HEK293 (cell line): ENCODE measurements at regions not wholly inside any gene's neighbourhood (a gene's known extent, or its start where the extent isn't known, plus 50 kb on each side); places are given as distances from the start of the nearest gene placed in this dataset.

Source experiments
- CTCF ChIA-PET: fragments of 350-600 bp; formaldehyde crosslinking; extraction: SDS; loops from one replicate; lab custom pipeline; 2021; ENCODE audit warnings: antibody characterized with exemption; lab: Yijun Ruan, JAX
- POLR2A ChIA-PET: fragments of 300-600 bp; formaldehyde crosslinking; extraction: SDS; loops from one replicate; lab custom pipeline; 2020; ENCODE audit warnings: antibody characterized with exemption, inconsistent platforms; lab: Yijun Ruan, JAX
- H3K27ac ChIP-seq: fragments of 200-500 bp; sonication (Bioruptor generic); 2 replicates; pipeline ENCODE4 v1.5.1; 2014; ENCODE audit warnings: low read depth, low read length, control low read depth, inconsistent platforms; ENCODE audit errors: extremely low read depth
- H3K36me3 ChIP-seq, 2 experiments: fragments of 200-500 bp in 1 of 2; sonication (Bioruptor generic) in 1 of 2; 1 replicate in 1 of 2; 2 replicates in 1 of 2; pipeline ENCODE4 v1.5.1; 2014 to 2017; ENCODE audit warnings: inconsistent platforms in 2 of 2, low read length in 2 of 2; ENCODE audit not compliant: control insufficient read depth in 2 of 2, insufficient read depth in 1 of 2
- H3K4me1 ChIP-seq: fragments of 200-500 bp; sonication (Bioruptor generic); 2 replicates; pipeline ENCODE4 v1.5.1; 2014; ENCODE audit warnings: mild to moderate bottlenecking, low read length, inconsistent platforms; ENCODE audit not compliant: control insufficient read depth, insufficient read depth
- H3K4me3 ChIP-seq: 2 replicates; pipeline ENCODE4 v1.5.1; 2011; ENCODE audit warnings: low read depth, mild to moderate bottlenecking, control low read depth, low read length, moderate library complexity
- H3K9me3 ChIP-seq: fragments of 200-500 bp; sonication (Bioruptor generic); 2 replicates; pipeline ENCODE4 v1.5.1; 2014; ENCODE audit warnings: low read depth, low read length, inconsistent platforms; ENCODE audit not compliant: control insufficient read depth, insufficient read depth
- EGR2 ChIP-seq: fragments of 450-650 bp; formaldehyde crosslinking; IDR thresholded peaks from 2 replicates; pipeline ENCODE4 v1.5.1; 2016; ENCODE audit warnings: low read depth, missing biosample characterization, missing genetic modification characterization
- IKZF3 ChIP-seq: fragments of 450-650 bp; IDR thresholded peaks from 2 replicates; pipeline ENCODE4 v1.5.0; 2018; ENCODE audit warnings: missing biosample characterization, mild to moderate bottlenecking, missing genetic modification characterization, moderate library complexity
- MZF1 ChIP-seq: fragments of 450-650 bp; formaldehyde crosslinking; IDR thresholded peaks from 2 replicates; pipeline ENCODE4 v1.5.1; 2017; ENCODE audit warnings: missing biosample characterization, missing genetic modification characterization, borderline replicate concordance
- RBAK ChIP-seq: fragments of 450-650 bp; formaldehyde crosslinking; IDR thresholded peaks from 2 replicates; pipeline ENCODE4 v1.5.1; 2016; ENCODE audit warnings: missing biosample characterization, missing genetic modification characterization
- ZBTB17 ChIP-seq: fragments of 450-650 bp; formaldehyde crosslinking; IDR thresholded peaks from 2 replicates; pipeline ENCODE4 v1.5.1; 2016; ENCODE audit warnings: missing biosample characterization, missing genetic modification characterization
- ZNF112 ChIP-seq: fragments of 450-650 bp; formaldehyde crosslinking; IDR thresholded peaks from 2 replicates; pipeline ENCODE4 v1.5.0; 2017; ENCODE audit warnings: missing biosample characterization, missing genetic modification characterization
- ZNF121 ChIP-seq: fragments of 450-650 bp; formaldehyde crosslinking; IDR thresholded peaks from 2 replicates; pipeline ENCODE4 v1.5.1; 2016; ENCODE audit warnings: missing biosample characterization, missing genetic modification characterization
- ZNF18 ChIP-seq: fragments of 450-650 bp; formaldehyde crosslinking; IDR thresholded peaks from 2 replicates; pipeline ENCODE4 v1.5.1; 2016; ENCODE audit warnings: missing biosample characterization, missing genetic modification characterization
- ZNF202 ChIP-seq: fragments of 450-650 bp; formaldehyde crosslinking; IDR thresholded peaks from 2 replicates; pipeline ENCODE4 v1.5.1; 2016; ENCODE audit warnings: missing biosample characterization, missing genetic modification characterization, borderline replicate concordance
- ZNF211 ChIP-seq: fragments of 450-650 bp; formaldehyde crosslinking; IDR thresholded peaks from 2 replicates; pipeline ENCODE4 v1.5.1; 2016; ENCODE audit warnings: low read depth, missing biosample characterization, missing genetic modification characterization
- ZNF24 ChIP-seq: fragments of 450-650 bp; formaldehyde crosslinking; IDR thresholded peaks from 2 replicates; pipeline ENCODE4 v1.5.1; 2016; ENCODE audit warnings: missing biosample characterization, missing genetic modification characterization
- ZNF335 ChIP-seq: fragments of 450-650 bp; formaldehyde crosslinking; conservative IDR thresholded peaks from 2 replicates; pipeline ENCODE4 v1.5.1; 2016; ENCODE audit warnings: missing biosample characterization, missing genetic modification characterization
- ZNF394 ChIP-seq: fragments of 450-650 bp; formaldehyde crosslinking; IDR thresholded peaks from 2 replicates; pipeline ENCODE4 v1.5.1; 2016; ENCODE audit warnings: missing biosample characterization, missing genetic modification characterization, mild to moderate bottlenecking, moderate library complexity, borderline replicate concordance
- ZNF404 ChIP-seq: fragments of 450-650 bp; formaldehyde crosslinking; IDR thresholded peaks from 2 replicates; pipeline ENCODE4 v1.5.1; 2017; ENCODE audit warnings: missing biosample characterization, missing genetic modification characterization
- ZNF473 ChIP-seq: fragments of 450-650 bp; formaldehyde crosslinking; IDR thresholded peaks from 2 replicates; pipeline ENCODE4 v1.5.1; 2017; ENCODE audit warnings: missing biosample characterization, missing genetic modification characterization
- ZNF501 ChIP-seq: fragments of 450-650 bp; formaldehyde crosslinking; IDR thresholded peaks from 2 replicates; pipeline ENCODE4 v1.5.1; 2016; ENCODE audit warnings: missing biosample characterization, missing genetic modification characterization
- ZNF521 ChIP-seq: fragments of 450-650 bp; formaldehyde crosslinking; IDR thresholded peaks from 2 replicates; pipeline ENCODE4 v1.5.1; 2017; ENCODE audit warnings: missing biosample characterization, mild to moderate bottlenecking, missing genetic modification characterization
- ZNF600 ChIP-seq: fragments of 450-650 bp; formaldehyde crosslinking; IDR thresholded peaks from 2 replicates; pipeline ENCODE4 v1.5.1; 2016; ENCODE audit warnings: missing biosample characterization, missing genetic modification characterization
- ZNF623 ChIP-seq: fragments of 450-650 bp; formaldehyde crosslinking; IDR thresholded peaks from 2 replicates; pipeline ENCODE4 v1.5.1; 2016; ENCODE audit warnings: missing biosample characterization, missing genetic modification characterization
- ZNF624 ChIP-seq: fragments of 450-650 bp; formaldehyde crosslinking; IDR thresholded peaks from 2 replicates; pipeline ENCODE4 v1.5.1; 2017; ENCODE audit warnings: missing biosample characterization, missing genetic modification characterization
- ZNF654 ChIP-seq: fragments of 450-650 bp; formaldehyde crosslinking; IDR thresholded peaks from 2 replicates; pipeline ENCODE4 v1.5.1; 2016; ENCODE audit warnings: low read depth, missing biosample characterization, missing genetic modification characterization
- ZNF76 ChIP-seq: fragments of 450-650 bp; formaldehyde crosslinking; IDR thresholded peaks from 2 replicates; pipeline ENCODE4; 2016; ENCODE audit warnings: low read depth, missing biosample characterization, missing genetic modification characterization, borderline replicate concordance
- ZSCAN5A ChIP-seq: fragments of 450-650 bp; formaldehyde crosslinking; IDR thresholded peaks from 2 replicates; pipeline ENCODE4 v1.5.1; 2016; ENCODE audit warnings: missing biosample characterization, missing genetic modification characterization
- TF ChIP-seq, protein P1 (sequence below): fragments of 450-650 bp; formaldehyde crosslinking; IDR thresholded peaks from 2 replicates; pipeline ENCODE4 v1.5.1; 2016; ENCODE audit warnings: missing biosample characterization, missing genetic modification characterization
- TF ChIP-seq, protein P2 (sequence below): fragments of 450-650 bp; formaldehyde crosslinking; IDR thresholded peaks from 2 replicates; pipeline ENCODE4 v1.5.1; 2017; ENCODE audit warnings: missing biosample characterization, missing genetic modification characterization
- TF ChIP-seq, protein P3 (sequence below): fragments of 450-650 bp; formaldehyde crosslinking; IDR thresholded peaks from 2 replicates; pipeline ENCODE4 v1.5.1; 2016; ENCODE audit warnings: missing biosample characterization, missing genetic modification characterization

DNA sequence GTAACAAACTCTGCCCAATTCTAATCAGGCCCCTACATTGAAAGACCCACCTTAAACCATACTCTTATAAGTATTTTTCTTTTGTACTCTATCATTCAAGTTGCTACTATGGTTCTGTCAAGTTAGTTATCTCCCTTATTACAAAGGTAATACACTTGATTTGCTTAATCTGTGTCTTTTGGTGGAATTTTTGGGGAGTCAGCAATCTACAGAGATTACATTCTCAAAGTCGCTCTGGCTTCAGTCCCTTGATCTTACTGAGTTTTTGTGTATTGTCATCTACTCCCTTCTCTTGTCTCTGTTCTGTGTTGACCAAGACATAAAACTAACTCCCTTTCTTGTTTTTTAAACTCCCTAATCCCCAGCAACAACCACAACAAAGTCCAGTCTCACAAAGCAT lies 353.1 kb downstream of the LRIG3 start:
- POLR2A ChIA-PET, result no interaction called here
- Histone ChIP-seq H3K4me1 (no peaks in the 10 kb centered on the region), H3K36me3 (no peaks in the 10 kb centered on the region), H3K4me3 (no peak overlapping the region), H3K27ac (no peak overlapping the region), H3K9me3 (no peaks in the 10 kb centered on the region)
- TF ChIP-seq ZNF202 (tag by site-specific recombination), result no peak
- no peak for TF ChIP-seq ZNF76 (tag by site-specific recombination)
- TF ChIP-seq ZNF18 (tag by site-specific recombination), result no peak
- TF ChIP-seq ZNF24, result no peak
- no peak for TF ChIP-seq ZNF404 (tag by site-specific recombination)
- no peak for TF ChIP-seq EGR2 (tag by site-specific recombination)
- TF ChIP-seq, protein P1, sequence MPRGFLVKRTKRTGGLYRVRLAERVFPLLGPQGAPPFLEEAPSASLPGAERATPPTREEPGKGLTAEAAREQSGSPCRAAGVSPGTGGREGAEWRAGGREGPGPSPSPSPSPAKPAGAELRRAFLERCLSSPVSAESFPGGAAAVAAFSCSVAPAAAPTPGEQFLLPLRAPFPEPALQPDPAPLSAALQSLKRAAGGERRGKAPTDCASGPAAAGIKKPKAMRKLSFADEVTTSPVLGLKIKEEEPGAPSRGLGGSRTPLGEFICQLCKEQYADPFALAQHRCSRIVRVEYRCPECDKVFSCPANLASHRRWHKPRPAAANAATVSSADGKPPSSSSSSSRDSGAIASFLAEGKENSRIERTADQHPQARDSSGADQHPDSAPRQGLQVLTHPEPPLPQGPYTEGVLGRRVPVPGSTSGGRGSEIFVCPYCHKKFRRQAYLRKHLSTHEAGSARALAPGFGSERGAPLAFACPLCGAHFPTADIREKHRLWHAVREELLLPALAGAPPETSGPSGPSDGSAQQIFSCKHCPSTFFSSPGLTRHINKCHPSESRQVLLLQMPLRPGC (tag by site-specific recombination), result no peak
- TF ChIP-seq, all 188 proteins: peak for 0
- CTCF ChIA-PET, result no interaction called here

- CTCF ChIA-PET, result interaction anchor here (0.6 kb wide), 1 partner anchor 23 kb away, joined by 7 read pairs; no protein-coding TSS in a partner anchor
- Histone ChIP-seq H3K36me3 (no peaks in the 10 kb centered on the region), H3K4me1 (no peaks in the 10 kb centered on the region), H3K27ac (no peak overlapping the region), H3K4me3 (no peak overlapping the region), H3K9me3 (no peaks in the 10 kb centered on the region)
- POLR2A ChIA-PET, result no interaction called here
- TF ChIP-seq ZNF473 (tag by site-specific recombination) (no peak), ZNF654 (no peak), MZF1 (tag by site-specific recombination) (no peak), ZBTB17 (tag by site-specific recombination) (no peak), ZSCAN5A (tag by site-specific recombination) (no peak)
These were observed 349.9 kb downstream of the LRIG3 start for GRCh38 chr12:58570411-58570810.

- H3K4me1 ChIP-seq, result no peaks in the 10 kb centered on the region
- H3K9me3 ChIP-seq, result no peaks in the 10 kb centered on the region
- no peaks in the 10 kb centered on the region for H3K36me3 ChIP-seq
- CTCF ChIA-PET, result no interaction called here
- POLR2A ChIA-PET, result no interaction called here
- no peak overlapping the region for H3K4me3 ChIP-seq
- TF ChIP-seq ZNF623 (no peak), ZNF600 (tag by site-specific recombination) (no peak), ZNF501 (tag by site-specific recombination) (no peak), ZNF211 (tag by site-specific recombination) (no peak), ZNF335 (tag by site-specific recombination) (no peak), ZNF624 (tag by site-specific recombination) (no peak), ZNF112 (tag by site-specific recombination) (no peak), RBAK (tag by site-specific recombination) (no peak), ZNF521 (tag by site-specific recombination) (no peak), ZNF394 (tag by site-specific recombination) (no peak), IKZF3 (no peak), ZNF121 (no peak)
- TF ChIP-seq, protein P2, sequence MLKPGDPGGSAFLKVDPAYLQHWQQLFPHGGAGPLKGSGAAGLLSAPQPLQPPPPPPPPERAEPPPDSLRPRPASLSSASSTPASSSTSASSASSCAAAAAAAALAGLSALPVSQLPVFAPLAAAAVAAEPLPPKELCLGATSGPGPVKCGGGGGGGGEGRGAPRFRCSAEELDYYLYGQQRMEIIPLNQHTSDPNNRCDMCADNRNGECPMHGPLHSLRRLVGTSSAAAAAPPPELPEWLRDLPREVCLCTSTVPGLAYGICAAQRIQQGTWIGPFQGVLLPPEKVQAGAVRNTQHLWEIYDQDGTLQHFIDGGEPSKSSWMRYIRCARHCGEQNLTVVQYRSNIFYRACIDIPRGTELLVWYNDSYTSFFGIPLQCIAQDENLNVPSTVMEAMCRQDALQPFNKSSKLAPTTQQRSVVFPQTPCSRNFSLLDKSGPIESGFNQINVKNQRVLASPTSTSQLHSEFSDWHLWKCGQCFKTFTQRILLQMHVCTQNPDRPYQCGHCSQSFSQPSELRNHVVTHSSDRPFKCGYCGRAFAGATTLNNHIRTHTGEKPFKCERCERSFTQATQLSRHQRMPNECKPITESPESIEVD (tag by site-specific recombination), result no peak
- TF ChIP-seq, protein P3, sequence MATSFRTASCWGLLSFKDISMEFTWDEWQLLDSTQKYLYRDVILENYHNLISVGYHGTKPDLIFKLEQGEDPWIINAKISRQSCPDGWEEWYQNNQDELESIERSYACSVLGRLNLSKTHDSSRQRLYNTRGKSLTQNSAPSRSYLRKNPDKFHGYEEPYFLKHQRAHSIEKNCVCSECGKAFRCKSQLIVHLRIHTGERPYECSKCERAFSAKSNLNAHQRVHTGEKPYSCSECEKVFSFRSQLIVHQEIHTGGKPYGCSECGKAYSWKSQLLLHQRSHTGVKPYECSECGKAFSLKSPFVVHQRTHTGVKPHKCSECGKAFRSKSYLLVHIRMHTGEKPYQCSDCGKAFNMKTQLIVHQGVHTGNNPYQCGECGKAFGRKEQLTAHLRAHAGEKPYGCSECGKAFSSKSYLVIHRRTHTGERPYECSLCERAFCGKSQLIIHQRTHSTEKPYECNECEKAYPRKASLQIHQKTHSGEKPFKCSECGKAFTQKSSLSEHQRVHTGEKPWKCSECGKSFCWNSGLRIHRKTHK, result no peak
- no peak overlapping the region for H3K27ac ChIP-seq
These were observed 345.0 kb downstream of the LRIG3 start for GRCh38 chr12:58575256-58575655.
